Lower leg skin (tissue), 3 donors: ENCODE measurements at regions not wholly inside any gene's neighbourhood (a gene's known extent, or its start where the extent isn't known, plus 50 kb on each side); places are given as distances from the start of the nearest gene placed in this dataset.

Experiments
- POLR2A ChIP-seq, 2 donors: fragments of 450-650 bp; IDR thresholded peaks; one replicate each; pipeline ENCODE4 v1.6.1; 2016 to 2017; ENCODE audit warnings: antibody characterized with exemption in 2 of 2, mild to moderate bottlenecking in 1 of 2, moderate library complexity in 1 of 2
- TF ChIP-seq, protein P1 (sequence below), 3 donors: fragments of 450-650 bp; IDR thresholded peaks; one replicate each; pipeline ENCODE4 v1.5.1; 2016; ENCODE audit warnings: antibody characterized with exemption in 3 of 3, mild to moderate bottlenecking in 3 of 3, moderate library complexity in 2 of 3

DNA sequence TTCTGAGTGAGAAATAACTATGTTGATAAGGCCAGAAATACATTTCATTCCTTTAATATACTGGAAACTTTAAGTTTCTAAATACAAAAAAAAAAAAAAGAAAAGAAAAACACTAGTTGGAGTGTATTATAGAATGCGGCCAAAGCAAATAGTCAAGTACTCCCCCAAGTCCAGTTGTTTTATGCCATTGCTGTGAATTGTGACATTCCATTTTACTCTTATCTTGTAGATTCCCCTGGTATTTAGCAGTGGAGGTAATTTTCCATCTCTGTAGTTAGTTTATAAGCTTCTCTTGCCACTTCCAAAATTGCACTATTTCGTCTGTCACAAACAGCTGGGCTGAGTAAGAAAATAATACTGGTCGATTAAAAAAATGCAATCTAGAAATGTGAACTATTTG lies 426.0 kb downstream of the PCDH18 start:
- TF ChIP-seq, protein P1, sequence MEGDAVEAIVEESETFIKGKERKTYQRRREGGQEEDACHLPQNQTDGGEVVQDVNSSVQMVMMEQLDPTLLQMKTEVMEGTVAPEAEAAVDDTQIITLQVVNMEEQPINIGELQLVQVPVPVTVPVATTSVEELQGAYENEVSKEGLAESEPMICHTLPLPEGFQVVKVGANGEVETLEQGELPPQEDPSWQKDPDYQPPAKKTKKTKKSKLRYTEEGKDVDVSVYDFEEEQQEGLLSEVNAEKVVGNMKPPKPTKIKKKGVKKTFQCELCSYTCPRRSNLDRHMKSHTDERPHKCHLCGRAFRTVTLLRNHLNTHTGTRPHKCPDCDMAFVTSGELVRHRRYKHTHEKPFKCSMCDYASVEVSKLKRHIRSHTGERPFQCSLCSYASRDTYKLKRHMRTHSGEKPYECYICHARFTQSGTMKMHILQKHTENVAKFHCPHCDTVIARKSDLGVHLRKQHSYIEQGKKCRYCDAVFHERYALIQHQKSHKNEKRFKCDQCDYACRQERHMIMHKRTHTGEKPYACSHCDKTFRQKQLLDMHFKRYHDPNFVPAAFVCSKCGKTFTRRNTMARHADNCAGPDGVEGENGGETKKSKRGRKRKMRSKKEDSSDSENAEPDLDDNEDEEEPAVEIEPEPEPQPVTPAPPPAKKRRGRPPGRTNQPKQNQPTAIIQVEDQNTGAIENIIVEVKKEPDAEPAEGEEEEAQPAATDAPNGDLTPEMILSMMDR (IDR thresholded peaks at IDR 0.05), result no peak
- TF ChIP-seq POLR2A (IDR thresholded peaks at IDR 0.05), result no peak
